GM12872 (cell line): ENCODE measurements at regions not wholly inside any gene's neighbourhood (a gene's known extent, or its start where the extent isn't known, plus 50 kb on each side); places are given as distances from the start of the nearest gene placed in this dataset.

Experiments used
- CTCF ChIP-seq: IDR thresholded peaks from 3 replicates; pipeline ENCODE4 v1.5.1; 2011; ENCODE audit warnings: low read depth, mild to moderate bottlenecking, low read length, moderate library complexity; ENCODE audit not compliant: insufficient read depth

GRCh38 chr1:184192796-184193195 lies 141.3 kb downstream of the TSEN15 start:
- TF ChIP-seq CTCF, result no peak

GRCh38 chr1:184193451-184193850 lies 141.9 kb downstream of the TSEN15 start:
- TF ChIP-seq CTCF, result no peak

GRCh38 chr1:184194236-184194635 lies 142.7 kb downstream of the TSEN15 start:
- TF ChIP-seq CTCF, result no peak

GRCh38 chr1:184197831-184198230 lies 146.3 kb downstream of the TSEN15 start:
- TF ChIP-seq CTCF, result no peak

- TF ChIP-seq CTCF, result no peak
Observed at GRCh38 chr1:184199036-184199435, 147.5 kb downstream of the TSEN15 start.

GRCh38 chr1:184199438-184200085 lies 148.0 kb downstream of the TSEN15 start:
- no peak for TF ChIP-seq CTCF

- TF ChIP-seq CTCF, result no peak
Observed at GRCh38 chr1:184208622-184209021, 157.1 kb downstream of the TSEN15 start.
